Pancreas (tissue), 10 donors: ENCODE measurements at regions not wholly inside any gene's neighbourhood (a gene's known extent, or its start where the extent isn't known, plus 50 kb on each side); places are given as distances from the start of the nearest gene placed in this dataset.

Experiments used
- ATAC-seq, 4 donors: fragments of 200-7000 bp; cut with Tn5 transposase; one replicate each; pipeline versions ENCODE4 v1.8.0 to v1.9.1; 2020; ENCODE audit warnings: mild to moderate bottlenecking in 4 of 4, moderate library complexity in 4 of 4
- DNase-seq, 6 donors: peaks; one replicate each; pipeline ENCODE4 v3.0.0-alpha.2; 2020
- FAIRE-seq: peaks from 2 replicates; lab custom pipeline; 2012; peaks lifted over from hg19 to GRCh38; lab: Jason Lieb, UNC
- H3K27ac ChIP-seq, 4 donors: fragments of 200-600 bp; sonication (generic); 1 replicate in 3 of 4; 2 replicates in 1 of 4; pipeline versions ENCODE4 v1.5.0 to v1.8.0; 2020
- H3K27me3 ChIP-seq, 4 donors: fragments of 200-600 bp; one replicate each; pipeline ENCODE4 v1.8.0; 2021
- H3K36me3 ChIP-seq, 3 donors: fragments of 200-600 bp; sonication (generic) in 1 of 3; one replicate each; pipeline versions ENCODE4 v1.5.0 to v1.8.0; 2020 to 2021
- H3K4me1 ChIP-seq, 3 donors: fragments of 200-600 bp; one replicate each; pipeline ENCODE4 v1.8.0; 2021
- H3K4me3 ChIP-seq, 4 donors: fragments of 200-600 bp; sonication (generic) in 2 of 4; one replicate each; pipeline versions ENCODE4 v1.5.0 to v1.8.0; 2020 to 2021
- H3K9me3 ChIP-seq, 4 donors: fragments of 200-600 bp; one replicate each; pipeline ENCODE4 v1.8.0; 2021
- WGBS, 2 donors: extraction: QIAGEN DNeasy Blood & Tissue Kit; methylation state at CpG; one replicate each; pipeline ENCODE4 v1.1.7; 2013; 5-methylcytosine and 5-hydroxymethylcytosine counted together
- intact Hi-C, 3 donors: fragments of 100-400 bp; cut with DNase I; formaldehyde crosslinking; loops; one replicate each; pipeline versions ENCODE4 v1.11.1 to v1.14.2; 2022
- TF ChIP-seq, protein P1 (sequence below), 4 donors: fragments of 200-600 bp; sonication (generic) in 3 of 4; IDR thresholded peaks; one replicate each; pipeline versions ENCODE4 v1.5.0 to v1.8.0; 2021; ENCODE audit warnings: antibody characterized with exemption in 4 of 4
- donor health status: healthy with polysubstance abuse.
- donor health status: DM: no; HTN: no; CAD: no; lungs with moderate emphysema.
- donor health status: DM: no; HTN: no; CAD: no.
- donor health status: control.
- donor health status: control.
- donor health status: Bipolar disorder and iron deficiency.
- donor health status: DM: yes; HTN: yes; CAD: no.
- donor health status: DM: no; HTN: no; CAD: no.
- donor health status: DM: no; HTN: no; CAD: no.
- donor health status: DM: yes; HTN: yes; CAD: no.

DNA sequence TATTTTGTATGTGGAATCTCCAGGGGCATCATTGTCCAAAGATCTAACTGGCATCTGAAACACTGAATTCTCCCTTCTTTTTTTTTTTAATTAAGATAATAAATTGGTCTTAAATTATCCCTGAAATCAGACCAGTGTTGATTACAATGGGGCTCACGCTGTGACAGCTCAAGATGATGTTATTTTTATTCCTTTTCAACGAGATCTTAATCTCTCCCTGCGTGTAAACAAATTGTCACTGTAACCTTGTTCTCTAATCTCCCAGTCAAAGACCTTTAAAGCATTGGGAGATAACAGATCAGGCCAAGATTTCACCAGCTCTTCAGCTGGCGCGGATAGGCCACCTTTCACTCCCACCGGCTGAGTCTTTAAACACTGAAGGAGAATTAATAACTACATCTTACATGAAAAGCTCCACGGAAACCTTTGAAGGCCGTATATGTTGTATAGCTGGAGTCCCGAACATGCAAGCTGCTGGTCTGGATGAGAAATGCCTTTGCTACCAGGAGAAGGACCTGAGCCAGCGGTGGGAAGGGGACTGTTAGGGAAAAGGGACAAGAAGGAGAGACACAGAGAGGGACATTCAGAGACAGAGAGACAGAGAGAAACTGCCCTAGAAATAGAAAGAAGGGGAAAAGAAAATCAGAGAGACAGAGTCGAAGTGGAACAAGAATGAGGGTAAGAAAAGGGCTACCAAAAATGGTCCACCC lies 418.8 kb upstream of the NR2F2 start:
- H3K27me3 ChIP-seq: peaks cover 0 to 5% (median 0%) of the 10 kb centered on the region in 4 donors
- 41 to 48% methylated on average over 11 of the region's 11 CpGs for WGBS, 2 donors
- FAIRE-seq: no peak
- no peak overlapping the region for H3K4me3 ChIP-seq
- H3K9me3 ChIP-seq: no peaks in the 10 kb centered on the region
- ATAC-seq: no peak
- no peak overlapping the region for H3K27ac ChIP-seq
- DNase-seq: no peak
- TF ChIP-seq, protein P1, sequence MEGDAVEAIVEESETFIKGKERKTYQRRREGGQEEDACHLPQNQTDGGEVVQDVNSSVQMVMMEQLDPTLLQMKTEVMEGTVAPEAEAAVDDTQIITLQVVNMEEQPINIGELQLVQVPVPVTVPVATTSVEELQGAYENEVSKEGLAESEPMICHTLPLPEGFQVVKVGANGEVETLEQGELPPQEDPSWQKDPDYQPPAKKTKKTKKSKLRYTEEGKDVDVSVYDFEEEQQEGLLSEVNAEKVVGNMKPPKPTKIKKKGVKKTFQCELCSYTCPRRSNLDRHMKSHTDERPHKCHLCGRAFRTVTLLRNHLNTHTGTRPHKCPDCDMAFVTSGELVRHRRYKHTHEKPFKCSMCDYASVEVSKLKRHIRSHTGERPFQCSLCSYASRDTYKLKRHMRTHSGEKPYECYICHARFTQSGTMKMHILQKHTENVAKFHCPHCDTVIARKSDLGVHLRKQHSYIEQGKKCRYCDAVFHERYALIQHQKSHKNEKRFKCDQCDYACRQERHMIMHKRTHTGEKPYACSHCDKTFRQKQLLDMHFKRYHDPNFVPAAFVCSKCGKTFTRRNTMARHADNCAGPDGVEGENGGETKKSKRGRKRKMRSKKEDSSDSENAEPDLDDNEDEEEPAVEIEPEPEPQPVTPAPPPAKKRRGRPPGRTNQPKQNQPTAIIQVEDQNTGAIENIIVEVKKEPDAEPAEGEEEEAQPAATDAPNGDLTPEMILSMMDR (IDR thresholded peaks at IDR 0.05): no peak
- intact Hi-C loops: no loop called here
- no peaks in the 10 kb centered on the region for H3K4me1 ChIP-seq
- H3K36me3 ChIP-seq: no peaks in the 10 kb centered on the region

DNA sequence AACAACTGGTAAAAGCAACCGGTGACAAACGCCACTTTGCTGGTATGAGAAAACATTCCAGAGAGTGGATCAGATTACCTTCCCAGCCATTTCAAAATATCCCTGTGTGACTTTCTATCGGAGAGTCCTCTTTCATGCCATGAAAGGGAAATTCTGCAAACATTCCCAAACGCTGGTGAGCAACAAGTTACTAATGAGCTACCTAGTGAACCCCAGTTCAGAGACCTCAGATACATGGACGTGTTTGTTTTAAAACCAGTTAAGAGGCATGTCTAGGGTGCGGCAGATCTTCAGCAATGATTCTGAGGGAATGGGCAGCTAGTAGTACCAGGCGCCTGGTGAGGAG lies 418.2 kb upstream of the NR2F2 start:
- H3K9me3 ChIP-seq: no peaks in the 10 kb centered on the region
- H3K36me3 ChIP-seq: no peaks in the 10 kb centered on the region
- peaks cover 0 to 5% (median 0%) of the 10 kb centered on the region in 4 donors for H3K27me3 ChIP-seq
- intact Hi-C loops: no loop called here
- no peak overlapping the region for H3K27ac ChIP-seq
- H3K4me1 ChIP-seq: no peaks in the 10 kb centered on the region
- no peak for FAIRE-seq
- no peak for ATAC-seq
- DNase-seq: no peak
- H3K4me3 ChIP-seq: no peak overlapping the region
- WGBS, 2 donors: 49 to 52% methylated on average over 7 of the region's 7 CpGs
- TF ChIP-seq, protein P1 (IDR thresholded peaks at IDR 0.05): no peak

DNA sequence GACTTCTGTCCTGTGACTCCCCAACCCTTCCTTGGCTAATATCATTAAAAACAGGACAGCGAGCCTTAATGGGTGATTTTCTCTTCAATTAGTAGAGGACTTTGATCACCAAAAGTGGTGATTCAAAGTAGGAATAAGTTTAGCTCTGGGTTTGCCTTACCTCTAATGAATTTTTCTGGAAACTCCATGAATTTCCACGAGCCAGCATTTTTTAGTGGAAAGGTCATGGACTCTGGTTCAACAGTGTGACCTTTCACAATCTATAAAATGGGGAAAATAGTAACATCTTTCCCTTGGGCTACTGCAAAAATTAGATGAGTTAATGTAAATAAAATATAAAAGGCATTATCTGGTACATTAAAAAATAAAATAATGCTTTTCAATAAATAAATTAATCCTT lies 417.8 kb upstream of the NR2F2 start:
- Histone ChIP-seq H3K4me3 (no peak overlapping the region), H3K27me3 (peaks cover 0 to 5% (median 0%) of the 10 kb centered on the region in 4 donors), H3K27ac (no peak overlapping the region), H3K9me3 (no peaks in the 10 kb centered on the region), H3K4me1 (no peaks in the 10 kb centered on the region), H3K36me3 (no peaks in the 10 kb centered on the region)
- TF ChIP-seq, protein P1 (IDR thresholded peaks at IDR 0.05): no peak
- FAIRE-seq (no peak), DNase-seq (no peak), ATAC-seq (no peak)
- 68 to 74% methylated on average over 2 of the region's 2 CpGs for WGBS, 2 donors
- intact Hi-C loops: no loop called here

DNA sequence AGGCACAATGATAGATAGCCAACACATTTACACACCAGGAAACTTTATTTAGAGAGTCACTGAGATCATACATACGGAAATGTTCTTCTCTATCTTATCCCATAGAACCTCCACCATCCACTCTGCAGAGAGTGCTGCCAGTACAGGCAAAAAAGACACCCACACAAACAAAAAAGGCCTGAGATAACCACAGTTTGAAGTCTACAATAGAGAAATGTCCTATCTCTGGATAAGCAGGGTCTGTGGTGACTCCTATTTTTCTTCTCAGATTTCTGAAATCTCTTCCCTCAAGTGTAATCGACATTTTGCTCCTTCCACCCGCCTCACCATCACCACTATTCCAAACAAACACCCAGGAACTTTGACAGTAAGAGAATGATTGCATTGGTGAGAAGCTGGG lies 413.9 kb upstream of the NR2F2 start:
- peaks cover 0 to 5% (median 0%) of the 10 kb centered on the region in 4 donors for H3K27me3 ChIP-seq
- ATAC-seq: no peak
- DNase-seq: no peak
- TF ChIP-seq, protein P1 (IDR thresholded peaks at IDR 0.05): no peak
- FAIRE-seq: no peak
- no peaks in the 10 kb centered on the region for H3K9me3 ChIP-seq
- no peaks in the 10 kb centered on the region for H3K4me1 ChIP-seq
- WGBS, 2 donors: 44 to 45% methylated on average over 3 of the region's 3 CpGs
- H3K27ac ChIP-seq: no peak overlapping the region
- H3K36me3 ChIP-seq: no peaks in the 10 kb centered on the region
- intact Hi-C loops: no loop called here
- H3K4me3 ChIP-seq: no peak overlapping the region

DNA sequence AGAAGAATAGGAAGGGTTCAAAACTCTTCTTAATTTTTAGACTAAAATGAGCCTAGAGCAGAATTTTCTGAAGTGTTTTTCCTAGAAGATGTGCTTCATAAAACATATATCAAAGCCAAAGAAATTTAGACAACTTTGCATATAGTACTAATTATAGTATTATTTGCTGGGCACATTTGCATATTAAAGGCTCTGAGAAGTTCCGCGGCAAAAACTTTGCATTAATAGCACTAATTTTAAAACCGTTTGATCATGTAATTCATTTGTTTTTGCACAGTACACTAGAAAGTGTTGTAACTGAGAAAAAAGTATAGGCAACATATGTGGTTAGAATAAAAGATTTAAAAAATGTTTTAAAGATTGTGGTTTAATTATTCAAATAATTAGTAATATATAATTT lies 412.0 kb upstream of the NR2F2 start:
- H3K4me3 ChIP-seq: no peak overlapping the region
- H3K27ac ChIP-seq: no peak overlapping the region
- TF ChIP-seq, protein P1 (IDR thresholded peaks at IDR 0.05): no peak
- peaks cover 0 to 5% (median 0%) of the 10 kb centered on the region in 4 donors for H3K27me3 ChIP-seq
- 91 to 92% methylated on average over 3 of the region's 3 CpGs for WGBS, 2 donors
- ATAC-seq (no peak), FAIRE-seq (no peak), DNase-seq (no peak)
- H3K4me1 ChIP-seq: no peaks in the 10 kb centered on the region
- intact Hi-C loops: no loop called here
- H3K36me3 ChIP-seq: no peaks in the 10 kb centered on the region
- no peaks in the 10 kb centered on the region for H3K9me3 ChIP-seq
